GM19238 (cell line): ENCODE measurements at regions not wholly inside any gene's neighbourhood (a gene's known extent, or its start where the extent isn't known, plus 50 kb on each side); places are given as distances from the start of the nearest gene placed in this dataset.
"Not testable (repeated sequence)": the region's sequence is repeated elsewhere in the genome, so short reads cannot be mapped to it uniquely, and the experiment has no call there.

Experiments used
- DNase-seq: peaks from one replicate; pipeline ENCODE4 v3.0.0; 2011; ENCODE audit warnings: low spot score; ENCODE audit not compliant: insufficient read length

- DNase-seq, result not testable (repeated sequence)
Measured at GRCh38 chr2:156254637-156255067, 77.9 kb downstream of the NR4A2 start.

GRCh38 chr2:156253765-156254164, 78.8 kb downstream of the NR4A2 start:
- no peak for DNase-seq

GRCh38 chr2:156242874-156243273, 89.6 kb downstream of the NR4A2 start:
- no peak for DNase-seq

- DNase-seq, result no peak
Measured at GRCh38 chr2:156237558-156237957, 95.0 kb downstream of the NR4A2 start.

- no peak for DNase-seq
Measured at GRCh38 chr2:156229724-156230362, 102.7 kb downstream of the NR4A2 start.

GRCh38 chr2:156223328-156223727, 109.2 kb downstream of the NR4A2 start:
- DNase-seq, result not testable (repeated sequence)

- DNase-seq, result no peak
Measured at GRCh38 chr2:156221703-156222102, 110.8 kb downstream of the NR4A2 start.

- no peak for DNase-seq
Measured at GRCh38 chr2:156219491-156220100, 112.9 kb downstream of the NR4A2 start.

- DNase-seq, result no peak
Measured at GRCh38 chr2:156215656-156216055, 116.9 kb downstream of the NR4A2 start.

GRCh38 chr2:156211318-156211717, 121.2 kb downstream of the NR4A2 start:
- no peak for DNase-seq

- no peak for DNase-seq
Measured at GRCh38 chr2:156206355-156206754, 126.2 kb downstream of the NR4A2 start.

- no peak for DNase-seq
Measured at GRCh38 chr2:156199588-156199987, 132.9 kb downstream of the NR4A2 start.

- no peak for DNase-seq
Measured at GRCh38 chr2:156196031-156196430, 136.5 kb downstream of the NR4A2 start.

GRCh38 chr2:156192468-156192867, 140.1 kb downstream of the NR4A2 start:
- DNase-seq, result no peak

GRCh38 chr2:156191527-156191926, 141.0 kb downstream of the NR4A2 start:
- DNase-seq, result no peak

- no peak for DNase-seq
Measured at GRCh38 chr2:156190517-156190916, 142.0 kb downstream of the NR4A2 start.

GRCh38 chr2:156189584-156189983, 142.9 kb downstream of the NR4A2 start:
- no peak for DNase-seq

- no peak for DNase-seq
Measured at GRCh38 chr2:156189143-156189542, 143.4 kb downstream of the NR4A2 start.

- DNase-seq, result no peak
Measured at GRCh38 chr2:156182132-156182531, 150.4 kb downstream of the NR4A2 start.

GRCh38 chr2:156181208-156181607, 151.3 kb downstream of the NR4A2 start:
- no peak for DNase-seq

- no peak for DNase-seq
Measured at GRCh38 chr2:156177654-156178053, 154.9 kb downstream of the NR4A2 start.

- no peak for DNase-seq
Measured at GRCh38 chr2:156175946-156176345, 156.6 kb downstream of the NR4A2 start.

GRCh38 chr2:156170929-156171328, 161.6 kb downstream of the NR4A2 start:
- DNase-seq, result no peak
